Sigmoid colon (tissue), 3 donors: ENCODE measurements at regions not wholly inside any gene's neighbourhood (a gene's known extent, or its start where the extent isn't known, plus 50 kb on each side); places are given as distances from the start of the nearest gene placed in this dataset.

Source experiments
- POLR2A ChIP-seq, 2 donors: fragments of 450-650 bp; IDR thresholded peaks; one replicate each; pipeline ENCODE4 v1.6.1; 2016; ENCODE audit warnings: antibody characterized with exemption in 2 of 2, mild to moderate bottlenecking in 2 of 2, moderate library complexity in 2 of 2
- TF ChIP-seq, protein P1 (sequence below), 4 experiments: fragments of 450-650 bp in 3 of 4; fragments of 200-600 bp in 1 of 4; IDR thresholded peaks; one replicate each; pipeline ENCODE4 v1.5.1; 2016 to 2019; ENCODE audit warnings: antibody characterized with exemption in 4 of 4, mild to moderate bottlenecking in 3 of 4, moderate library complexity in 2 of 4

DNA sequence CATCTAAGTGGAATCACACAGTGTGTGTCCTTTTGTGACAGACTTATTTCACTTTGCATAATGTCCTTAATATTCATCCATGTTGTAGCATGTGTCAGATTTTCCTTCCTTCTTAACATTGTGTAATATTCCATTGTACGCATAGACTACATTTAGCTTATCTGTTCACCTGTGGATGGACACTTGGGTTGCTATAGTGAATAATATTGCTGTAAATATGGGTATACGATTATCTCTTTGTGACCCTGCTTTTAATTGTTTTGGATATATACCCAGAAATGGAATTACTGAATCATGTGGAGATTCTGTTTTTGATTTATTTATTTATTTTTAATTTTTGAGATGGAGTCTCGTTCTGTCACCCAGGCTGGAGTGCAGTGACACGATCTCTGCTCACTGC is 63.0 kb upstream of the ATP5PO start:
- TF ChIP-seq, protein P1, sequence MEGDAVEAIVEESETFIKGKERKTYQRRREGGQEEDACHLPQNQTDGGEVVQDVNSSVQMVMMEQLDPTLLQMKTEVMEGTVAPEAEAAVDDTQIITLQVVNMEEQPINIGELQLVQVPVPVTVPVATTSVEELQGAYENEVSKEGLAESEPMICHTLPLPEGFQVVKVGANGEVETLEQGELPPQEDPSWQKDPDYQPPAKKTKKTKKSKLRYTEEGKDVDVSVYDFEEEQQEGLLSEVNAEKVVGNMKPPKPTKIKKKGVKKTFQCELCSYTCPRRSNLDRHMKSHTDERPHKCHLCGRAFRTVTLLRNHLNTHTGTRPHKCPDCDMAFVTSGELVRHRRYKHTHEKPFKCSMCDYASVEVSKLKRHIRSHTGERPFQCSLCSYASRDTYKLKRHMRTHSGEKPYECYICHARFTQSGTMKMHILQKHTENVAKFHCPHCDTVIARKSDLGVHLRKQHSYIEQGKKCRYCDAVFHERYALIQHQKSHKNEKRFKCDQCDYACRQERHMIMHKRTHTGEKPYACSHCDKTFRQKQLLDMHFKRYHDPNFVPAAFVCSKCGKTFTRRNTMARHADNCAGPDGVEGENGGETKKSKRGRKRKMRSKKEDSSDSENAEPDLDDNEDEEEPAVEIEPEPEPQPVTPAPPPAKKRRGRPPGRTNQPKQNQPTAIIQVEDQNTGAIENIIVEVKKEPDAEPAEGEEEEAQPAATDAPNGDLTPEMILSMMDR (IDR thresholded peaks at IDR 0.05), result no peak
- TF ChIP-seq POLR2A (IDR thresholded peaks at IDR 0.05), result no peak
